C4-2B (cell line): ENCODE measurements at regions not wholly inside any gene's neighbourhood (a gene's known extent, or its start where the extent isn't known, plus 50 kb on each side); places are given as distances from the start of the nearest gene placed in this dataset.

Source experiments
- ZFX ChIP-seq: fragments of 450-650 bp; IDR thresholded peaks from 2 replicates; pipeline ENCODE4 v1.6.1; 2017
- TF ChIP-seq, protein P1 (sequence below): fragments of 450-650 bp; conservative IDR thresholded peaks from 2 replicates; pipeline ENCODE4 v1.5.1; 2017; ENCODE audit warnings: mild to moderate bottlenecking

- TF ChIP-seq, protein P1, sequence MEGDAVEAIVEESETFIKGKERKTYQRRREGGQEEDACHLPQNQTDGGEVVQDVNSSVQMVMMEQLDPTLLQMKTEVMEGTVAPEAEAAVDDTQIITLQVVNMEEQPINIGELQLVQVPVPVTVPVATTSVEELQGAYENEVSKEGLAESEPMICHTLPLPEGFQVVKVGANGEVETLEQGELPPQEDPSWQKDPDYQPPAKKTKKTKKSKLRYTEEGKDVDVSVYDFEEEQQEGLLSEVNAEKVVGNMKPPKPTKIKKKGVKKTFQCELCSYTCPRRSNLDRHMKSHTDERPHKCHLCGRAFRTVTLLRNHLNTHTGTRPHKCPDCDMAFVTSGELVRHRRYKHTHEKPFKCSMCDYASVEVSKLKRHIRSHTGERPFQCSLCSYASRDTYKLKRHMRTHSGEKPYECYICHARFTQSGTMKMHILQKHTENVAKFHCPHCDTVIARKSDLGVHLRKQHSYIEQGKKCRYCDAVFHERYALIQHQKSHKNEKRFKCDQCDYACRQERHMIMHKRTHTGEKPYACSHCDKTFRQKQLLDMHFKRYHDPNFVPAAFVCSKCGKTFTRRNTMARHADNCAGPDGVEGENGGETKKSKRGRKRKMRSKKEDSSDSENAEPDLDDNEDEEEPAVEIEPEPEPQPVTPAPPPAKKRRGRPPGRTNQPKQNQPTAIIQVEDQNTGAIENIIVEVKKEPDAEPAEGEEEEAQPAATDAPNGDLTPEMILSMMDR, result no peak
- TF ChIP-seq ZFX, result no peak
Measured at GRCh38 chr2:12205086-12205485, 458.7 kb downstream of the LPIN1 start.
